ENCODE measurements at regions not wholly inside any gene's neighbourhood (a gene's known extent, or its start where the extent isn't known, plus 50 kb on each side); places are given as distances from the start of the nearest gene placed in this dataset.

GRCh38 chr3:161557445-161558150 lies 61.0 kb downstream of the OTOL1 start:
- intact Hi-C loops (cut with micrococcal nuclease; ENCODE audit: unreplicated experiment), result loop anchor here (2.0 kb wide), 1 partner anchor 49 kb away; no protein-coding TSS in a partner anchor
- CTCF ChIA-PET (ENCODE audit: unreplicated experiment), result no interaction called here

GRCh38 chr3:161558236-161558635 lies 61.6 kb downstream of the OTOL1 start:
- ChIA-PET POLR2A (no interaction called here), CTCF (ENCODE audit: unreplicated experiment) (no interaction called here)
- TF ChIP-seq EZH2phosphoT487 (IDR thresholded peaks at IDR 0.05; ENCODE audit: borderline replicate concordance, low read depth, low read length) (no peak), CTCF (conservative IDR thresholded peaks at IDR 0.05; ENCODE audit: low read length) (no peak)
- H3K4me3 ChIP-seq (ENCODE audit: low read depth, low read length, poor library complexity, severe bottlenecking), result no peak overlapping the region
- no peaks in the 10 kb centered on the region for H3K9me3 ChIP-seq (ENCODE audit: low read length)
- no peak for DNase-seq (ENCODE audit: low spot score)
- no TSS peak for BruUV-seq (replicated peaks)
- H3K9me2 ChIP-seq (ENCODE audit: insufficient read depth, low read length), result no peaks in the 10 kb centered on the region
- no peaks in the 10 kb centered on the region for H3K36me3 ChIP-seq (ENCODE audit: insufficient read depth, low read length)
- no peaks in the 10 kb centered on the region for H3K4me1 ChIP-seq (ENCODE audit: insufficient read depth, low read length, poor library complexity, severe bottlenecking)
- H3K4me2 ChIP-seq (ENCODE audit: low read length), result no peak overlapping the region
- no peak overlapping the region for H2AFZ ChIP-seq (ENCODE audit: low read length)
- H4K20me1 ChIP-seq (ENCODE audit: insufficient read depth, low read length), result no peaks in the 10 kb centered on the region
- H3K27ac ChIP-seq (ENCODE audit: low read depth, low read length, poor library complexity, severe bottlenecking), result no peak overlapping the region
- no peaks in the 10 kb centered on the region for H3K79me2 ChIP-seq (ENCODE audit: insufficient read depth, low read depth, low read length)
- intact Hi-C loops (cut with micrococcal nuclease; ENCODE audit: unreplicated experiment), result loop anchor here (2.0 kb wide), 1 partner anchor 49 kb away; no protein-coding TSS in a partner anchor

More at GRCh38 chr3:161557445-161558150, 61.0 kb downstream of the OTOL1 start:
- no peaks in the 10 kb centered on the region for H3K4me1 ChIP-seq (ENCODE audit: insufficient read depth, low read length, poor library complexity, severe bottlenecking)
- H3K4me2 ChIP-seq (ENCODE audit: low read length), result no peak overlapping the region
- no peak for TF ChIP-seq EZH2phosphoT487 (IDR thresholded peaks at IDR 0.05; ENCODE audit: borderline replicate concordance, low read depth, low read length)
- no peak for TF ChIP-seq CTCF (conservative IDR thresholded peaks at IDR 0.05; ENCODE audit: low read length)
- POLR2A ChIA-PET, result interaction anchor here (0.9 kb wide), 1 partner anchor 9 kb away, joined by 3 read pairs; no protein-coding TSS in a partner anchor
- H3K79me2 ChIP-seq (ENCODE audit: insufficient read depth, low read depth, low read length), result no peaks in the 10 kb centered on the region
- no peaks in the 10 kb centered on the region for H3K9me3 ChIP-seq (ENCODE audit: low read length)
- H2AFZ ChIP-seq (ENCODE audit: low read length), result no peak overlapping the region
- H3K36me3 ChIP-seq (ENCODE audit: insufficient read depth, low read length), result no peaks in the 10 kb centered on the region
- no peak for DNase-seq (ENCODE audit: low spot score)
- no peaks in the 10 kb centered on the region for H3K9me2 ChIP-seq (ENCODE audit: insufficient read depth, low read length)
- H3K4me3 ChIP-seq (ENCODE audit: low read depth, low read length, poor library complexity, severe bottlenecking), result no peak overlapping the region
- no TSS peak for BruUV-seq (replicated peaks)
- H4K20me1 ChIP-seq (ENCODE audit: insufficient read depth, low read length), result no peaks in the 10 kb centered on the region
- no peak overlapping the region for H3K27ac ChIP-seq (ENCODE audit: low read depth, low read length, poor library complexity, severe bottlenecking)

Measured in OCI-LY7 (cell line).